Adrenal gland (tissue), 5 donors: ENCODE measurements at regions not wholly inside any gene's neighbourhood (a gene's known extent, or its start where the extent isn't known, plus 50 kb on each side); places are given as distances from the start of the nearest gene placed in this dataset.

Experiments
- CTCF ChIP-seq, 6 experiments: fragments of 450-650 bp in 4 of 6; fragments of 200-600 bp in 2 of 6; sonication (generic) in 1 of 6; IDR thresholded peaks; 1 replicate in 5 of 6; 2 replicates in 1 of 6; pipeline versions ENCODE4 v1.5.1 to v1.8.0; 2016 to 2021; ENCODE audit warnings: antibody characterized with exemption in 6 of 6, mild to moderate bottlenecking in 2 of 6, moderate library complexity in 1 of 6
- POLR2A ChIP-seq, 2 donors: fragments of 450-650 bp; IDR thresholded peaks; one replicate each; pipeline ENCODE4 v1.6.1; 2017; ENCODE audit warnings: antibody characterized with exemption in 2 of 2, mild to moderate bottlenecking in 2 of 2, moderate library complexity in 1 of 2
- donor health status: DM: no; HTN: no; CAD: no.

- TF ChIP-seq CTCF (IDR thresholded peaks at IDR 0.05) (no peak), POLR2A (IDR thresholded peaks at IDR 0.05) (no peak)
Measured at GRCh38 chr13:29958476-29958875, 108.1 kb upstream of the UBL3 start.
